Superior temporal gyrus (tissue), 1 donor: ENCODE measurements at regions not wholly inside any gene's neighbourhood (a gene's known extent, or its start where the extent isn't known, plus 50 kb on each side); places are given as distances from the start of the nearest gene placed in this dataset.
"Not testable (repeated sequence)": the region's sequence is repeated elsewhere in the genome, so short reads cannot be mapped to it uniquely, and the experiment has no call there.

Source experiments
- DNase-seq: peaks from one replicate; pipeline ENCODE4 v3.0.0-alpha.2; 2016; ENCODE audit errors: extremely low spot score

DNA sequence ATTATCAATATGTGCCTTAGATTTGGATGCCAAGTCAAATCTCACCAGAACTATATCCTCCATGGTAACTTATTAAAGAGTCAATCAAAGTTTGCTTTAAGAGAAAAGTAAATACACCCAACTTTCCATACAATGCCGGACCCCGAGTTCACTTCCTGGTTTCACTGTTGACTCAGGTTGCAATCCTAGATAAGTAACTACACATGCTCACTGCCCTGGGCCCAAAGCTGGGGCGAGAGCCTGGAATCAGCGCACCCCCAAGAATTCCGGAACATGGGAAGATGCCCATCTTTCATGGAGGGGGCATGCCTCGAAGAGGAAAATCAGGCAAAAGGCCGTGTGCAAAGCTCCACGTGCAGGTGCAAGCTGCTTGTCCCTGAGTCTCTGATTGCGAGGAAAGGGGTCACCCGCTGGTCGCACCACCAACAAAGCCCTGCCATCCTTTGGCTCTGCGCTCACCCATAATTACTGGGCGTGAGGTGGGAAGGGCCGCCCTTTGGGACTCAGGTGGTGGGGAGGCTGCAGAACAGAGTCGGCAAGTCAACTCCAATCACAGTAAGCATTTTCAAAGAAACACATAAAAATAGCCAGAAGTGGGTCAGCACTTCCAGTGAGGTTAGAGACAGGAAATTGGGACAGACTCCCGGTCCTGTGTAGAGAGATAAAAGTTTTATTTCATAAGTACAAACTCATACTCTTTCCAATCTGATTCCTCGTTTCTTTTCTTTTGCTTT, 167.7 kb downstream of the TOMM20 start:
- no peak for DNase-seq

DNA sequence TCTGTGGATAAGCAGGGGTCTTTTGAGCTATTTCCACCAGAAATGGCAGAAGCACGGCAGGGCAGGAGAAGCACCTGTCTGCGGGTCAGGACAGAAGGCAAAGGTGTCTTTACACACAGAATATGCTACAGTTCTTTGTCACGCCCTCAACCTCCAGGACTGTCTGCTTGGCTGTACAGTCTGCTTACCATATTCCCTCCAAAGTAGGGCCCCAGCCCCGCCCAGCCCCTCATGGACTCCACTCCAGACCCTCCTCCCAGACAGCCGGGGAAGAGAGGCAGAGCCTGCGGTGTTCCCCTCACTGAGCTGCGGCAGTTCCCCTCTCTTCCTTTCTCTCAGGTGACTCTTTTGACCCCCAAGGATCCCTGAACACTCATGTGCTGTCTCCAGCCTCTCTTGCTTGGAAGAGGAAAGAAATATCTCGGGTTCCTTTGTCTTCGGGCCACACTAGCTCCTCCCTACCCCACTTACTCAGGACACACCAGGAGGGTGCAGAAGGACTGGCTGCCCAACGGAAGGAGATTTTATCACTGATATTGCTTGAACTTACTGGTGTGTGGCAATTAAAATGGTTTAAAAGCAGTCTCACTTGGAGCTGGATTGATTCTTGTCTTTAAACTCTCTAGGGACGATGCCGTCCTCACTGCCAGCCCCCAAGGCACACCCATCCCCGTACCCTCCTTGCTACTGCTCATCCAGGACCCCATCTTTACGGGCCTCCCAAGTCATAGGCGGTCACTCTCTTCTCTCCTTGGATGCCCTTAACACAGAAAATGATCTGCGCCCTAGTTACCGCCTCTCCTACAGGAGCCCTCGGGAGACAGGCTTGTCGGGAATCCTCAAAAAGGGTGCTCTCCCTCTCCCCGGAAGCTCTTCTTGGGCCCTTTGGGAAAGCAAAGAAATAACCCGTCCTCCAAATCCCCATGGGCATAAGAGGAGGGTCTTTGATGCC, 169.7 kb downstream of the TOMM20 start:
- DNase-seq = no peak

DNA sequence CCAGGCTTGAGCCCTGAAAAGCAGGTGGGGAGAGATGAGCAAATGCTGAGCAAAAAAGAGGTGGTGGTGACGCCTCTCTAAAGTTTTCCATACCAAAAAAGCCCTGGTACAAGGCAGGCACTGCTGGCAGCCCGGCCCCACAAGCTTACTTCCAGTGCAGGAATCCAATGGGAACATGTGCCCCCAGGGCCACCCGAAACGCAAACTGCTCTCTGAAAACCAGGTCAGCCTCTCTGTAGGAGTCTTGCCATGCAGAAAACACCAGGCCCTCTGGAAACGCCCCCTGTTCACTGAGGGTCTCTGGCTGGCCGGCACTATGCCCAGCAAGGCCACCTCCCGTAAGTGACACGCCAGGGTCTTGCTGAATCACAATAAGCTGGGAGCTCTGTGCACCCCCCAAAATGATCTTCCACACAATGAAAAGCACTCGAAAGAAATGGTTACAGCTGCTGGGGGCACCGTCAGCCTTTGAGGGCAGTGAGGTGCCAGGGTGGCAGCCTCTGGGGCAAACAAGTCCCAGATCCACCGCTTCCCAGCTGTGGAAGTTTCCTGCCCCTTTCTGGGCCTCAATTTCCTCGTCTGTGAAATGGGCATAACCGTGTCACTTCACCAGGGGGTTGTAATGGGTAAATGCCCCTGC, 170.5 kb downstream of the TOMM20 start:
- DNase-seq = no peak

DNA sequence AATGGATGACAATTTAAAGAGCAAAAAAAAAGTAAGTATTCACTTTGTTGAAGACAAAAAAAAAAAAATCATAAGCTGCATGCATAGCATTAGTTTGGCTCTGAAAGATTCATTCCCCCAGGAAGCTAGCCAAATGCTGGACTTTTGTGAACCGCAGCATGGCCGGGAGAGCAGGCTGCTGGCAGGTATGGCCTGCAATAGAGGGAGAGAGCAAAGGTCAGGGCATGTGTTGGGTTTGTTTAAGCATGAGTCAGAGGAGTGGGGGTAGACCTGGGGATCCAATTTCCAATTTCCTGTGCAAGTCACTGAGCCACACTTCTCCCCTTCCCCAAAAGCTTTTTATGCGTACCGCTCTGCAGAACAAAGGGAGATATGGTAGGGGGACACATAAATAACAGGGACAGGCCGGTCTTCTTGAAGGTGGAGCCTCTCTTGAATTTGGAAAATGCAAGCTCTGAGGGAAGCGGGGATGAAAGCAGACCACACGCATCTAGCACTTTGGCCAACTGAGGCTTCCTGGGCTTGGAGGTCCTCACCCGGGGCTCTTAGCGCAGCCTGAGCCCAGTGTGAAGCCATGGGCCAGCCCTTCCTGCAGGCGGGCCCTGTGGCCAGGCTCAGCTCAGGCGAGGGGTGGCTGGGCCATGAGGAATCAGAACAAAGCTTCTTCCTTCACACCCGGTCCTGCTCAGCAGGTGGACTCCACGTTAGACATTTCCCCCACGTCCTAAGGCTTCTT, 171.1 kb downstream of the TOMM20 start:
- no peak for DNase-seq

DNA sequence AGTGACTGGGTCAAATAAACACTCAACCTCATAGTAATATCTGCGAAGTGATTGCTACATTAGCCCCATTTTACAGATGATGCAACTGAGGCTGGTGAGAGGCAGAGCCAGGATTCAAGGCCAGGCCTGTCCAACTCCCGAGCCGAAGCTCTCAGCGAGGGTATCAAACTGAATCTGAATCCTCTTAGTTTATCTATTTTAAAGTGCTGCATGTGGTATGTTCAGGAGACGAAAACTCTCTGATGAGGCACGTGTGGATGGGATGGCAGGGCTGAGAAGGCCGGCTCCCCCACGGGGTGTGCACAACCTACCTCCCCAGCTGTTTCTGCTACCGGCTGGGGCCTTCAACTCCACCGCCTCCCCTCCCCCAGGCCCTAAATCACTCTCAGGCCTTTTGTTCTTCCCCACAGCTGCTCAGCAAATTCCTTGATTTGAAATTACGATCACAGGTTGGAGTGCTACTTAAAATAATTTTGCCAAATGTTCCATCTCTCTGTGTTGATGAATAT, 171.8 kb downstream of the TOMM20 start:
- DNase-seq = no peak

DNA sequence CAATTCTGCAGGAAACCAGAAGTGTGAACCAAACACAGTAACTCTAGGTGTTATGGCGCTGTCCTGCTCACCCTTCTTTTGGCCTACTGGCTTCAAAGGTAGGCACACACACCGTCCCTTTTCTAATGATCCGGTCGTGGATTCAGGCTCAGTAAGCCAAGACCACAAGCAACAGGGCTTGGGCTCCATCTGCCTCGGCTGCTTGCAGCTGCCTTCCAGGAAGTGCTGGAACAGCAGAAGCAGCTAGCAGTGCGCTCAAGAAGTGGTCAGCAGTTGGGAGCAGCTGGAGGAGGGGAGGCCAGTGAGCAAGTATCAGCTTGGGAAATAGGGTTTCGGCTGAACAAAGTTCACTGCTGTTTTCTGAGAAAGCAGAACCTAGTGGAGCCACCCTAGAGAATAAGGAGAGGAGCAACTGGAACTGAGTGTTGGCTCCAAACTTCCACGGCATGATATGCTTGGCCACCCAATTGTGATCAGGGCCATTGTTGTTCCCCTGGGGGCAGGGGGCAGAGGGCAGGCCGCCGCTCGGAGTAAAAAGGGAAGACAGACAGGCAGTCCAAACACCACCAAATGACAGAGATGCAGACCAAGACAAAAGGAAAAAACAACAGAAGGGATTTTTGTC, 173.4 kb downstream of the TOMM20 start:
- DNase-seq = no peak

DNA sequence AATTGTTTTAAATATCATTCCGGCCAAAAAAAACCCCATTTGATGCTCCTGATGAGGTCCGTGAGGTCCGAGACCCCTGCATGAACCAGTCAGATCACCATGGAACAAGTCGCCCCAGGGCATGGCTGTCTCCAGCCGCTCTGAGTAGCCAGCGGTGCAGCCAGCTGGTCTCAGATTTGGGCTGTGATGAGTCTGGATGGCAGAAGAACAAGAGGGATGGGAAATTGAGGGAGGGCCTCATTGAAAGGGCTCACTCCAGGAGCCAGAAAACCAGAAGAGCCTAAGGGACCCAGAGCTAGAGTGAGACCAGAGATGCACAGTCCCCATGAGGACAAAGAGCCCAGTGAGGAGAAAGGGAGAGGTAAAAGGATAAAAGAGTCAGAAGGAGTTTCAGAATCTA, 174.0 kb downstream of the TOMM20 start:
- DNase-seq = no peak

DNA sequence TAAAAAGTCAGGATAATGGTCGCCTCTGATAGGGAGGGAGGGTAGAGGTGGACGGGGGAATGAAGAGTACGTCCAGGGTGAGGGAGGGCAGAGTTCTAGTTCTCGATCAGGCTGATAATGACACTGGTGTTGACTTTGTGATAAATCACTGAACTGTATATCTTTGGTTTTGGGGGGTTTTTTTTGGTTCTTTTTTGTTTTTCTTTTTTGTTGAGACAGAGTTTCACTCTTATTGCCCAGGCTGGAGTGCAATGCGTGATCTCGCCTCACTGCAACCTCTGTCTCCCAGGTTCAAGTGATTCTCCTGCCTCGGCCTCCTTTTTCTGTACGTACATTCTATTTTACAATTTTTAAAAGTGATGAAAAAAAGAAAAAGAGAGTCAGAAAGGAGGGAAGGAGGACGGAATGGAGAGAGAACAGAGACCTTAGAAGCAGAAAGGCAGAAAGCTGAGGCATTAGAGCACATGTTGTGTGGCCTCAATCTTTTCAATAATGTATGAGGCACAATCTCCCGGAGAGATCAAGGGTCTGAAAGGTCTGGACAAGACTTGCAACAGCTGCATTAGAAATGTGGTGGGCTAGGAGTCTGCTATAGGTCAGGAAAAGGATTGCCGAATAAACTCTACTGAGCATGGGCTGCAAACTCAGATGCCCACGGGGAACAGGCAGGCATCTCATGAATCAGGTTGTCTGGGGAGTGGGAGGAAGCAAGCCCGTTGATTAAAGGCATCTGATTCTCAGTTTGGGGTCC, 174.8 kb downstream of the TOMM20 start:
- DNase-seq = no peak

DNA sequence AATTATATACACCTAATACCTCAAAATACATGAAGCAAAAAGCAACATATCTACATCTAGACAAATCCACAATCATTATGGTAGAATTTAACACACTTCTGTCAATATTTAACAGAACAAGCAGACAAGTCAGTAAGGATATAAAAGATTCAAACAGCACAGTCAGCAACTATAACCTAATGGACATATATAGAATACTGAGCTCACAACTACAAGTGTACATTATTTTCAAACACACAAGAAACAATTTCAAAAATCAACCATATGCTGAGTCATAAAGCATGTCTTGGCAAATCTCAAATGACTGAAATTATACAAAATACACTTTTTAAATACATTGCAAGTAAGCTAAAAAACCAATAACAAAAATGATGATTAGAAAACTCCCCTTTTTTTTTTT, 178.0 kb downstream of the TOMM20 start:
- DNase-seq = no peak

DNA sequence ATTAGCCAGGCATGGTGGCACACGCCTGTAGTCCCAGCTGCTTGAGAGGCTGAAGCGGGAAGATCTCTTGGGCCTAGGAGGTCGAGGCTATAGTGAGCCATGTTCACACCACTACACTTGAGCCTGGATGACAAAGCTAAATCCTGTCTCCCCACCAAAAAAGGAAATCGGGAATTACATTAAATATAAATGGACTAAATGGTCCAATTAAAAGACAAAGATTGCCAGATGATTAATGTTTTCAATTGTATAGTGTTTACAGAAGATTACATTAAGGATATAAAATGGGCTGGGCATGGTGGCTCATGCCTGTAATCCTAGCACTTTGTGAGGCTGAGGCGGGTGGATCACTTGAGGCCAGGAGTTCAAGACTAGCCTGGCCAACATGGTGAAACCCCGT, 179.1 kb downstream of the TOMM20 start:
- not testable (repeated sequence) for DNase-seq

DNA sequence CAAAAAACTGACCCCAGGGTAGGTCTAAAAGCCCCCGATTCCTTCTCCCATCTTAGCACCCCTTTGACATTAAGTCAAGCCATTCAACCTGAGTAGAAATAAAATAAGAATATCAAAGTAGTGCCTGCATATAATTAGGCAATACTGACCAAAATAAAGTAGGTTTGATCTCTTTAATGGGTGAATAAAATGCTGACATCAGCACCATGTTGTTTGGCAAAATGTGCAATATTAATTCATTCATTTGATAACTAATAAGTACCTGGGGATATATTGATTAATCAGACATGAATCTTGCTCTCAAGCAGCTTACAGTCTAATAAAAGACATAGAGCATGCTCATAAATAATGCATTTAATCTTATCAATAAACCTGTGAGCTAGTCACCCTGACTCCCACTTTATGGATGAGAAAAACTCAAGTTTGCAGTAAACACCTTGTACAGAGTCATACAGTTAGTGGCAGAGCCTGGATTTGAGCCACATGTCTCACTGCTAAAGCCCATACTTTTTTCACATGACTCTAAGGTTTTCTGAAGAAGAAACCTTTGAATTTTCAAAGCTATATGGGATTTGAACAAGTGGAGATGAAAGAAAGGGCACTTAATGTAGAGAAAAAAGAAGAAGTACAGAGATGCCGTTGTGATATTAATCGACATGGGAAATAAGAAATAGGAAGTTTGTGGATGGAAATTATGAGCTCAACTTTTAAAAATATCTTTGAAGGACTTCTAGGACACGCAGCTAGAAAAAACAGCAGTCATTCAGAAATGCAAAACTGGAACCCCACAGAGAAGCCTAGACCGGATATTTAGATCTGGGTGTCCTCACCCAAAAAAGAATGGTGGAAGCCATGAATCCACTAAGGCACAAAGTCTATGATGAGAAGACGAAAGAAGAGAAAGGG, 183.9 kb downstream of the TOMM20 start:
- DNase-seq = no peak

DNA sequence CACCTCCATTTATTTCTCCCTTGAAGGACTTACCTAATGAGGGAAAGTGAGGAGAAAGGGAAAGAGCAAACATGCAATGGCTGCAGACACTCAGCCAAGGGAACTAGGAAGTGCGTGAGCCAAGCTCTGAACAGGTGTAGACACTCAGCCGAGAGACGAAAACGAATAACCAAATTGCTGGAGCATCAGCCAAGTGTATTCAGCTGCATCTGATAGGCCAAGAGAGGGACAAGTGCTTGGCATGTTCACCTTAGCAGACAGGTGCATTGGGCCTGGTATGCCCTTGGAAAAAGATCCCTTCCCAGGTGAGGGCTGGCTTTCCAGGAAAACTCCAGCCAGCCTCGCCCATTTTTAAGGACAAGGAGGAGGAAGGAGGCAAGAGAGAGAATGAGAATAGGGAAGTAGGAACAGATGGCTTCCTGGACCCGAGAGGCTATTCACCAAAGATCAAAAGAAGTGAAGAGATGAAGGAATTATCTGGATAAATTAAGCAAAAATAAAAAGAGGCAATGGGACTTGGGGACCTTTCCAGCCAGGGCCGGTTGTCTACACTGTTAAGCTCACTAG, 184.7 kb downstream of the TOMM20 start:
- no peak for DNase-seq

DNA sequence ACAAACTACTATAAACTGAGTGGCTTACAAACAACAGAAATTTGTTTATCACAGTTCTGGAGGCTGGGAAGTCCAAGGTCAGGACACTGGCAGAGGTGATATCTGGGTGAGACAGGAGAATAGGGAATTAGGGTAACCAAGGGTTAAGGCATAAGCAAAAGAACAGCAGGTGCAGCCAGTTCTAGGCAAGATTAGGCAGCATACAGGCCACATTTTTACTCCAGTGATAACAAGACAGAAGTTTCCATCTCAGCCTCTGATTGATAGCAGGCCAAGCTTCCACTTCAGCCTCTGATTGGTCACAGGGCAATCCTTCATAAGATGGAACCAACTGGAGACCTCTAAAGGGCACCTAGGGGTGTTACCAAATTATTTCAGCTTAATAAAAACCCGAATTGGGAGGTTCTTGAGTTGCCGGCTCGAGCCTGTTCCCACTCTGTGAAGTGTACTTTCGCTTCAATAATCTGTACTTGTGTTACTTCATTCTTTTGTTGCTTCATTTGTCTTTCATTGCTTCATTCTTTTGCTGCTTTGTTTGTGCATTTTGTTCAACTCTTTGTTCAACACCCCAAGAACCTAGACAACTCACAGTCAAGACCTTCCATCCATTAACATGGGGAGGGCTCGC, 185.6 kb downstream of the TOMM20 start:
- DNase-seq = no peak

DNA sequence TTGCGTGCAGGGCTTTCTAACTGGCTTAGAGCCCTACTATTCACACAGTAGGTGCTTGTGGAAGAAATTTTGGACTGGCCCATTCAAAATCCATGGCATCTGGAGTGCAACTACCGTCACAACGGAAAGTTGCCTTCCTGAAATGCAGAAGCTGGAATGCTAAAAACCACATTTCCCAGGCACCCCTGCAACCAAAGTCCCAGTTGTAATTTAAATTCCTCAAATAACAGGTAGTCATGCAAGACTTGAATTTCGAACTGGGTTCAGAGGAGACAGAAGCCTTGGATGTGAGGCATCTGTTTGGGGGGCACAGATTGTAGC, 186.7 kb downstream of the TOMM20 start:
- no peak for DNase-seq

DNA sequence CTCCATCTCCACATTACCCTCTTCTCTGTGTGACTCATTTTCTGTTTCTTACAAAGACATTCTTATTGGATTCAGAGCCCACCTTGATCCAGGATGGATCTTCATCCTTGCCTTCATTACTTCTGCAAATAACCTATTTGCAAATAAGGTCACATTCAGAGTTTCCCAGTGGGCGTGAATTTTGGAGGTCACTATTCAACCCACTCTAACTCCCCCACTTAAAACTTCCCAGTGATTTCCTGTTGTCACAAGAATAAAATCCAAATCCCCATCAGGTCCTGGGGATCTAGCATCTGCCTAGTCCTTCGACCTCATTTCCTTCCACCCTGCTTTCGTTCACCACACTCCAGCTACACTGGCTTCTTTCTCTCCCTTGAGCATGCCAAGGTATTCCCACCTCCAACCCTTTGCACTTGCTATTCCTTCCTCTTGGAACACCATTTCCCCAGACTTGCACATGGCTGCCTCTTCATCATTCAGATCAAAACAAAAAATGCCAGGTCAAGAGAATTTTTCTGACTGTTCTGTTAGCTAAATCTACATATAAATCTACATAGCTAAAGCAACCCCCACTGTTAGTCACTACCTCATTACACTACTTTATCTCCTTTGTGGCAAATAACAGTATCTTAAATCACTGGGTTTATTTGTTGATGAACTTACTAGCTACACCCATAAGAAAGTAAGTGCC, 187.2 kb downstream of the TOMM20 start:
- DNase-seq = no peak

DNA sequence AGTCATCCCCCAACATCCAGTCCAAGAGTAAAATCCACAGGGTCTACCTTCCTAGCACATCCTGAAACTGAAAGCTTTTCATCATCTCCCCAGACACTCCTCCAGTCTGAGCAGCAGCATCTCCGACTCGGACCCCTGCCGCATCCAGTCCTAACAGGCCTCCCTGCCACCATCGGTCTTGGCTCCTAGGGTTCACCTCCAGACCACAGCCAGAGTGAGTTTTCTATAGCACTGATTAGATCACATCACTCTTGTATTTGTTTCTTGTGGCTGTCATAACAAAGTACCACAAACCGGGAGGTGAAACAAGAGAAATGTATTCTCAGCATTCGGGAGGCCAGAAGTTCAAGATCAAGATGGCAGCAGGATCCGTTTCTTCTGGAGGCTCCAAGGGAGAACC, 187.8 kb downstream of the TOMM20 start:
- no peak for DNase-seq

DNA sequence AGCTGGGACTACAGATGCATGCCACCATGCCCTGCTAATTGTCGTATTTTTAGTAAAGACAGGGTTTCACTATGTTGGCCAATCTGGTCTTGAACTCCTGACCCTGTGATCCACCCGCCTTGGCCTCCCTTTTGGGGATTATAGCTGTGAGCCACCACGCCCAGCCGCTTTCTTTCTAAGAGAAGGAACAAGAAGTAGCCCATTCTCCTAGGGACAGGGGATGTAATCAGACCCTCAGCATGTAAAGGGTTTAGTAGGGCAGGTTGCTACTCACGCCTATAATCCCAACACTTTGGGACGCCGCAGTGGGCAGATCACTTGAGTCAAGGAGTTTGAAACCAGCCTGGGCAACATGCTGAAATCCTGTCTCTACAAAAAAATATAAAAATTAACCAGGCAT, 189.7 kb downstream of the TOMM20 start:
- DNase-seq = no peak

DNA sequence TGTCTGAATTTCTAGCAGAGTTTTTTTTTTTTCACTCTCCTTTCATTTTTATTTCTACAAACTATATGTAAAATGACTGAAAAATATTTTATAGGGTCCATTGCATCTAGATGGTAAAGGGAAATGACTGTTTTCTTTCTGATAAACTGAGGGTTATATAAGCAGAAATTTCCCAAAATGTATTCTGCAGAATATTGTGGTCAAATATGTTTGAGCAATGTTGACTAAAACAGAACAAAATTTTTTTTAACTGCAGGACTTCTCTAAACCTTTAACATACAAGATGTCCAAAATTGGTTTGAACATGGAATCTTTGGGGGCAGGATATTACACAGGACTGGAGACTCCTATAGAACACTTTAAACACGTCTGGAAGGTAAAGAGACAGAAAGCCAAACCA, 190.5 kb downstream of the TOMM20 start:
- DNase-seq = no peak
